GM18870 (cell line): ENCODE measurements at regions not wholly inside any gene's neighbourhood (a gene's known extent, or its start where the extent isn't known, plus 50 kb on each side); places are given as distances from the start of the nearest gene placed in this dataset.
"Not testable (repeated sequence)": the region's sequence is repeated elsewhere in the genome, so short reads cannot be mapped to it uniquely, and the experiment has no call there.

Source experiments
- ATAC-seq: cut with Tn5 transposase; IDR thresholded peaks from one replicate; pipeline ENCODE4 v1.9.1; 2021; ENCODE audit warnings: moderate library complexity; ENCODE audit not compliant: unreplicated experiment

DNA sequence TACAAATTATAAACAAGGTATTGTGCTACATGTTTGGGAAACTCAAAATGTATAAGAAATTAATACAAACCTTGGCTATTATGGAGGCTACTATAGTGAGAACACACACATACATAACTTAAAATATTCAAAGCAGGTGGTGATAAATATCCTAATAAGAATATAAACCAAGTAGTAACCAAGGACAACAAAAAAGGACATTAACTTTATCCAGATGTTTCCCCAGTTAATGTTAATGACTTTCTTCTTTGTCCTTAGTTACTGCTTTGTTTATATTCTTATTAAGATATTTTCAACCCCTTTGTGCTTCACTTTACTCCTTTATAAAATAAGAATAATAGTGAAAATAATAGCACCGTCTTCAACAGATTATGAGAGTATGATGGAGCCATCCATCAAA lies 241.6 kb downstream of the CALCRL start:
- ATAC-seq, result no peak

DNA sequence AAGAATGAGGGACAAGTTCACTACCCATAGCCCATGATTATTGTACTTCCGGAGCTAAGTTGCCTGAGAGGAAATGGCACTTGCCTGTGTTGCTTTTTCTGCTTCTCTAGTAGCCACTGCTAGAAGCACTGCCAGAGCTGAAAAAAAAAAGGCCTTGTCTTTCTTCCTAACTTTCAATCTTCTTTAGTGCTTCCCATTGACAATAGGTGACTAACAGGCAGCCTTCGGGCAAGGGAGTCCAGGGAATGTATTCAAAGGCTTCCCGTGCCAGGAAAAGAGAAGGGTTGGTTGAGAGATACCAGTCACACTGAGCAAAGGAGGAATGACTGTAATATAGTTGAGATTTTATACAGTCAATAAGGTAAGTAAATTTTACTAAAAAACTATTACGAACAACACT lies 242.0 kb downstream of the CALCRL start:
- ATAC-seq, result no peak

- ATAC-seq, result no peak
These were observed 249.9 kb downstream of the CALCRL start for GRCh38 chr2:187198136-187198535.

DNA sequence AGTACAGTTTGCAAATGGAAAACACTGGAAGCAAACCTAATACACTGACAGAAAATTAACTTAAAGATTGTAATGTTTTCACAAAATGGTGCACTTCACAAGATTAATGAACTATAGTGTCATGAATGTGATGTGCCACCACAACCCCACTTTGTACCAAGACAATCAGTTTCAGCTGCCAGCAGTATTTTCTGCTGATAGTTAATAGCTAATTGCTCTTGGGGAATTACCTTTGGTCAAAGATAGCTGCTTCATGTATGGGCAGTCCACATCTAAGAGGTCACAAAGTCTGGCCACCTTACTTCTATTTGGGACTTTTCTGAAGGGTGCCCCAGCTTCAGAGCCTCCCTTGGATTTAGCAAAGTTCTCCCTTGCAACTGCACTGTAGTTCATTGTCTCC lies 254.0 kb downstream of the CALCRL start:
- ATAC-seq, result peak; percentile 72

DNA sequence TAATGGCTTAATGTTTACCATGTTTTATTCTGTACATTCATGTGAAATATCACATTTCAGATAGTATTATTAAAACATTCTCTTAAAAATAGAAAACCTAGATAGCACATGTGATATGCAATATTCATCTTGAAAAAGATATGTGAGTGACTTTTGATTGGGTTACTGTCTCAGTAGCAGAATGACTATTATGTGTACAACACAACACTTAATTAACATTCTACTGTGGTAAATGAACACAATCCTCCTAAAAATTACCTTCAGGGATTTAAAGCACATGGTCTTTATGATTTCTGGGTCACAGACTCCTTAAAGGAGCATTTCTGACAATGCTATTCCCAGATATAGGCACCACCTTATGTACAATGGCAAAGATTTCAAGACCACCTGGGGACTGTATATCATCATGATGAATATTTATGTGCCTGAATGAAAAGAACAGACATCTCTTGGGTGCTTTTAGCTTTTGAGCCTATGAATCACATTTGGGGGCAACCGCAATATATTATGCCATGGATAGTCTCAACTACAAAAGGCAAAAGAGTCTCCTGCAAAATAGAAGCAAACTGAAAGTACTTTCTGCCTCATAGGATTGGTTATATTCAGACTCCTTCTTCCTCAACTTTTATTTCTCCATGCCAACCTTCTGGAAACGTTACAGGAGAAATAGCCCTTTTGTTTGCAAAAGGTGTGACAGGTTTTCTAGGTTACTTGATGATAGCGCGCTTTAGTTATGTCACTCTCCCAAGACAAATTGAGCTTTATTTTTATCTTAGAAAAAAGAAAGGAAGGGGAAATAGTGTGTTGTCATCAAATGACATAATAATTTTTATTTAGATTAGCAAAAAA lies 259.0 kb downstream of the CALCRL start:
- ATAC-seq, result no peak

GRCh38 chr2:187187519-187187918 lies 260.5 kb downstream of the CALCRL start:
- no peak for ATAC-seq

DNA sequence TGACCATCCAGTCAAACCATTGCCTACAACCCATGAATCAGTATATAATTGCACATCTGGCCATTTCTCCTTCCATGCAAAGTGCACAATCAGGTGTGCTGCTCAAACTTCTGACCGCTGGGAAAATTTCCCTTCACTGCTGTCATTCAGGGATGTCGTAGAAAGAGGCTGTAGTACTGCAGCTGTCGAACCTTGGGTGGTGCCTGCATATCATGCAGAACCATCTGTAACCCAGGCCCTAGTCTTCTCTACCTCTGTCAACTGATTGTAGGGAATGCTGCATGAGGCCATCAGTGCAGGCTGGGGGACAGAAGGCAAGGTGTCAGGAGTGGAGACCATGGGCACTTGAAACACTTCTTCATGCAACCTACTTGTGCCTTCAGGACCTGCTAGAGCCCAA lies 267.5 kb downstream of the CALCRL start:
- ATAC-seq, result no peak

DNA sequence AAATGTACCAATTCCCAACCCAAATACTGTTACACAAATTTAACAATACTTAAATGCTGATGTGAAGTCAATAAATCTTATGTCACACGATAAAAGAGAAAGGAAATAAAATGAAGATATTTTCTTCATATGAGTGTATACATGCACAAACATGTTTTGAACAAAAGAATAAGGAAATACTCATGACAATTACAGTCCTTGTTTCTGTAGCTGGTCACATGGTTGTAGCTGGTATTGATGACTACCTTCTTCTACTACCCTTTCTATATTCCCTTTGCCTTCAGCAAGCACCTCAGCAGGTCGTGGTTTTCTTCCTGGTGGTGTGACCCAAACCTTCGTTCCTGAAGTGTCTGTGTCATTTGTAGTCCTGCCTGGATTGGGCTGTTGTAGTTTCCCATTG lies 269.2 kb downstream of the CALCRL start:
- not testable (repeated sequence) for ATAC-seq

- no peak for ATAC-seq
These were observed 270.8 kb downstream of the CALCRL start for GRCh38 chr2:187177253-187177652.

GRCh38 chr2:187174582-187174981 lies 273.5 kb downstream of the CALCRL start:
- no peak for ATAC-seq

DNA sequence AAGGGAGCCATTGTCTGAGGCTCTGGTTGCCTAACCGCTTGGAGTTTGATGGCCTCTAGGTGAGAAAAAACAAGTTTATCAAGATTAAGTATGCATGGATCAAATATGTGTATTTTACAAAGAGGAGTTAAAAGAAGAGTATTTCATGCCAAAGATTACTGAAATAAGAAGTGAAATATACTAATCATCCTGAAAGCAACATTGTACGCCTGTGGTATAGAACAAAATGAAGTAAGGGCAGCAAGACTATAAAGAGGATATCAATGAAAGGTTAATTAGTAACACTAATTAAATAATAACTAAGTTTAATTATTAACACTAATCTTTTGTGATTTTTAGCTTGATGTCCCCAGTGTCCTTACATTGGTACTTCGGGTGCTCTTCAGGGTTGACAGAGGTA lies 276.7 kb downstream of the CALCRL start:
- peak; percentile 34 for ATAC-seq

GRCh38 chr2:187169864-187170263 lies 278.2 kb downstream of the CALCRL start:
- ATAC-seq, result no peak

DNA sequence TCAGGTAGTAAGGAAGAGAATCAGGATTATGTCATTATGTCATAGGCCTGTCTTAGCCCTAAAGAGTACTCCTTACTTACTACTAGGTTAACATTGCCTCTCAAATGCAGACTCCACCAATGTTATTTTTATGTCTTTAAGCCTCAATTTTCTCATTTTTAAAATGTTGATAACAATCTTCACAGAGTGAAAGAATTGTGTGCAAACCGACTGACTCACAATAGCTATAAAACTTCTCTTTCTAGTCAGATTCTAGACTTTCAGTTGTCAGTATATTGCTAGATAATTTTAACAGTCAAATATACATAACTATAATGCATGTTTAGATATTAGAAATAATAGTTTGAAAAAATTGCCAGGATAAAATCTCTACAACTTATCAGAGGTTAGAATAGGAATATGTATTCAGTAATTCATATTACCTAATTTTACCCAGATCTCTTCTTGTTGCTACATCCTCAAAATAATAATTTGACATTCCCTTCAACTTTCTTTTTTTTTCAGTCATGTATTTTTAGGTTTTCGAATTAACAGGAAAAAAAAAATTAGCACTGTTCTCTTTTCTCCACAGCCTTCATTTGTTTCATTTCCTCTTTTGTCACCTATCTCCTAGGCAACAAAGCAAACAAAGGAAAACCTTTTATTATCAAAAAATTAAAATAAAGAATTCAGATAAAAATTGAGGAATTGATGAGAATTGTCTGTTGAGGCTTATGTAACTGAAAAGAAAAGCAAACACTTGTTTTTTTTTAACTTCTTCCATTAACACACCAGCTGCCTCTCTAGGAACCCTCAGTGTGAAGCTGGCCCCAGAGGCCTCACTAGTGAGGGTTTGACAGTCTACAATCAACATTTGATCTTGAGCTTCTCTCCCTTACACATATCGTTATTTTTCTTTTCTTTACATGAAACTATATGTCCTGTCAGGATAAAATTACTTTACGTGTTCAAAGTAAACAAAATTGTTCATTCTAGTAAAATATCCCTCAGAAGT lies 279.0 kb downstream of the CALCRL start:
- ATAC-seq, result peak; percentile 73

DNA sequence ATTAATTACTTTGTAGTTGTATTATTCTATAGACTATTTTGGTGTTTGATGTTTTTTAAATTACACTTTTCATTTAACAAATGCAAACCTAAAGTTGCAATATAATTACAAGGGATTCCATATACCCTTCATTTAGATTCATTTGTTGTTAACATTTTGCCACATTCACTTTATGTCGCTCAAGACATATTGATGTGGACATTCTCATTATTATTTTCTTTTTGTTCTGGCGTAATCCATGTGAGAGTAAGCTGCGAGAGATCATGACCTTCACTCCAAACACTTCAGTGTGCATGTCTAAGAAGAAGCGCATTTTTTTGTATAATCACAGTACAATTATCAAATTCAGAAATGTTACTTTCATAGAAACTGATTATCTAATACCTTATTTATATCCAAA lies 280.6 kb downstream of the CALCRL start:
- ATAC-seq, result no peak

DNA sequence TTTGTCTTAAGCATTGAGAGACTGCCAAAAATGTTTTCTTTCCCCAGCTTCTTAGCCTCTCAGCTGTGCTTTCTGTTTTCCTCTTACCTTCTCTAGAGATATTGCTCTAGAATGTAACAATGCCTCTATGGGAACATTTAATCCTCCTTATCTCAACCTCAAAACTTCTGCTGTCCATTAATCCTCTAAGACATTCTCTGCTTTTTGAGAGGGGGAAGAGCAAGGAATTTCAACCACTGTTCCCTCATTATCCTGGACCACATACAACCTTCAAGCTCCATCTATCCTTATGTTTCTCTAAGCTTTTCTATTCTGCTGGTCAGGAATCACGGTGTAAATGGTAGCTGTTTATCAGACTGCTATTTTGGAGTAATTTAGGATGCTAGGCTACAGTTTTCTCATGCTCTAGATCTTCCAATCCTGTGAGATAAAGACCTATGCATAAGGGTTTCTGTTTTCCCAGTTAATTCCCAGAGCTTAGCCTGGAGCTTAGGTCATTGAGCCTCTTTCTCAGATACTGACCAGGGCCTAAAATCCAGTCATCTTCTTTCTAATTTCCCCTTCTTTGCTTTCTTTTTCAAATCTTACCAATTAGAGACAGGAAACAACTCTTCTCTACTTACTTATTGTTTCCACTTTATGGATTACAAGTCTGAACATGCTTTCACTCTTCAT lies 282.0 kb downstream of the CALCRL start:
- ATAC-seq, result no peak

DNA sequence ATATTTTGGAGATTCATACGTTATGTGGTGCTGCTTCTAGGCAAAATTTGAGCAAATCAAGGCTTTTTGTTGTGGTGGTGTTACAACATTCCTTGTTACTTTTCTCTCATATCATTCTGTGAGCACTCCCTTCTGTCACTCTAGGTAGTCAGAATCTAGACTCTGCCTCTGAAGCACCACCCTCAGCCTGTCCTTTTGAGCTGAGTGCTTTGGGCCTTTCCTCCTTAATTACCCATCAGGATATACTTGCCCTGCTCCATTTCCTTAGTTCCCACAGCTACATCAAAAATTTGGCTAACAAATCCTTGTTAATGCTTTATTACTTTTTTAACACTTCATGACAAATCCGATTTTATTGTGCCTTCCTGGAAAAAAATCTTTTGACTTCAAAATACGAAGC lies 289.6 kb downstream of the CALCRL start:
- ATAC-seq, result no peak

DNA sequence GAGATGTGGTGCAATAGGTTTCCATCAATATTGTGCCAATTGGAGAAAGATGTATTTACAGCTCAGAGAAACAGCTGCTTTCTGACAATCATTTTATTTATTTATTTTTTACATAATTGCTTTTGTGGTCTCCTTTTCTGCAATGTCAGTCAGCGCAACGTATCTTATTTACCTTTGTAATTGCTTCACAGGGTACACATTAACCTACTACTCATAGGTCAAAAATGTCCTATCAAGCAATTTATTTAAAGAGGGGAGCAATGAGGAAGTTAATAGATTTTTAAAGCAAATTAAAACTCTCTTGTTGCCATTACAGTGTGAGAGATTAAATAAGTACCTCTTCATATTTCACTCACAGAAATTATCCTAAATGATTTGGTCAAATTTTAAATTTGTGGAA lies 291.0 kb downstream of the CALCRL start:
- no peak for ATAC-seq

GRCh38 chr2:187155476-187155875 lies 292.6 kb downstream of the CALCRL start:
- ATAC-seq, result no peak

DNA sequence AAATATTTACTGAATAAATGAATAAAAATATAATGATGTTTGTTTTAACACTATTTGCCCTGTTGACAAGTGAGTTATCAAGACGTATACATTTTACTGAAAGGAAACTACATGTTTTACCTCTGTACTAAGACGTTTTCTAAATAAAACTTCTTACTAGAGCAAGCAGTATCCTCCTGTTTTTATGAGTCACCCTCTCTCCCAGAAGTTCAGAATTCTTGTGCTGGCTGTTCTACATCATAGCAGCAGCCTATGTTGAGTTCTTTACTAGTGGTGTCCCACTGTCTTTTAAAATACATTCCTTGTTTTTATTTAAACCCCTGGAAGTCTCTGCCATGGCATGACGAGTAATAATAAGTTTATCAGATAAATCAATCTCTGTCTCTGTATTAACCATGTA lies 297.4 kb downstream of the CALCRL start:
- no peak for ATAC-seq

GRCh38 chr2:187148059-187148714 lies 299.2 kb upstream of the ZSWIM2 start:
- no peak for ATAC-seq

DNA sequence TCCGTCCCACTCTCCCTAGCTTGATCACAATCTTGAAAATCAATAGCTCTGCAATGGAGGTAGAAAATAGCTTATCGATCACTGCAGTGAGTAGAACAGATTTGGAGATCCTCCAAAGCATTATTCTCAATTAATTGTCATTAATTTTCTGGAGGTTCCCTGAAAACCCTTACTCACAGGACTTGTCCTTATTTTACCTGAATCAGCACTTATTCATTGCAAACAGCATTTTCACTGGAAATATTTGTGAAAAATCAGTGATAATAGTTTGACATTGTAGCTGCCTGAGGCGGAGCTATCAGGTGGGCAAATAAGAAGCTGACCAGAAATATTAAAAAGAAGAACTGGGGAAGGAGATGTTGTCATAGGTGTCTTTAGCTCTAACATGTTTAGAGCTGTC lies 294.6 kb upstream of the ZSWIM2 start:
- no peak for ATAC-seq
